SK-MEL-5 (cell line): ENCODE measurements at regions not wholly inside any gene's neighbourhood (a gene's known extent, or its start where the extent isn't known, plus 50 kb on each side); places are given as distances from the start of the nearest gene placed in this dataset.
A peak's percentile ranks its signal among the peaks of the same experiment; 100 is the strongest.

Experiments
- DNase-seq: peaks from one replicate; pipeline ENCODE4 v3.0.0-alpha.2; 2016; ENCODE audit warnings: low read depth, low spot score
- in situ Hi-C: cut with HindIII; loops from 2 replicates; pipeline ENCODE4 v1.10.0; 2016; ENCODE audit warnings: low sequenced_read_pairs, high pct_unique_total_duplicates, low pct_unique_long_range_greater_than_20kb

- in situ Hi-C loops = no loop called here
These were observed 79.6 kb upstream of the SPANXN2 start for GRCh38 chrX:143800150-143800549.

GRCh38 chrX:143788265-143788664, 67.7 kb upstream of the SPANXN2 start:
- peak; percentile 63 for DNase-seq
- in situ Hi-C loops = no loop called here

More at GRCh38 chrX:143800150-143800549, 79.6 kb upstream of the SPANXN2 start:
- DNase-seq = no peak

- no peak for DNase-seq
- in situ Hi-C loops = no loop called here
These were observed 66.8 kb upstream of the SPANXN2 start for GRCh38 chrX:143787341-143787740.

- in situ Hi-C loops = no loop called here
- no peak for DNase-seq
These were observed 60.6 kb upstream of the SPANXN2 start for GRCh38 chrX:143781103-143781502.
